Skeletal muscle tissue (tissue), 3 donors: ENCODE measurements at regions not wholly inside any gene's neighbourhood (a gene's known extent, or its start where the extent isn't known, plus 50 kb on each side); places are given as distances from the start of the nearest gene placed in this dataset.

ENCODE experiments used
- H3K27ac ChIP-seq: one replicate; pipeline ENCODE4 v1.7.0; 2013; ENCODE audit warnings: mild to moderate bottlenecking, low read depth, low read length, inconsistent platforms
- H3K27me3 ChIP-seq, 3 donors: one replicate each; pipeline ENCODE4 v1.7.0; 2013; ENCODE audit warnings: low read length in 3 of 3; ENCODE audit not compliant: control insufficient read depth in 3 of 3, insufficient read depth in 3 of 3
- H3K36me3 ChIP-seq, 3 donors: one replicate each; pipeline ENCODE4 v1.7.0; 2013; ENCODE audit warnings: low read length in 3 of 3; ENCODE audit not compliant: control insufficient read depth in 3 of 3, insufficient read depth in 3 of 3
- H3K4me1 ChIP-seq, 3 donors: one replicate each; pipeline ENCODE4 v1.7.0; 2013; ENCODE audit warnings: low read length in 3 of 3, mild to moderate bottlenecking in 3 of 3; ENCODE audit not compliant: control insufficient read depth in 3 of 3, insufficient read depth in 3 of 3
- H3K4me3 ChIP-seq, 3 donors: one replicate each; pipeline ENCODE4 v1.7.0; 2013; ENCODE audit warnings: low read length in 3 of 3
- H3K9ac ChIP-seq, 3 donors: one replicate each; pipeline ENCODE4 v1.7.0; 2013; ENCODE audit warnings: low read length in 3 of 3, mild to moderate bottlenecking in 3 of 3, moderate library complexity in 2 of 3, low read depth in 1 of 3
- H3K9me3 ChIP-seq, 3 donors: one replicate each; pipeline ENCODE4 v1.7.0; 2013; ENCODE audit warnings: low read length in 3 of 3; ENCODE audit not compliant: control insufficient read depth in 3 of 3
- donor health status: Osteomylitis.

- Histone ChIP-seq H3K27ac (no peak overlapping the region), H3K9me3 (no peaks in the 10 kb centered on the region), H3K4me3 (no peak overlapping the region), H3K9ac (no peak overlapping the region), H3K4me1 (peaks cover 16 to 27% (median 18%) of the 10 kb centered on the region in 3 donors), H3K27me3 (peaks cover 0 to 2% (median 0%) of the 10 kb centered on the region in 3 donors), H3K36me3 (no peaks in the 10 kb centered on the region)
Observed at GRCh38 chr7:41889040-41889439, 186.2 kb upstream of the INHBA start.

- Histone ChIP-seq H3K27ac (no peak overlapping the region), H3K4me1 (peaks cover 16 to 27% (median 18%) of the 10 kb centered on the region in 3 donors), H3K9ac (no peak overlapping the region), H3K4me3 (no peak overlapping the region), H3K27me3 (peaks cover 0 to 2% (median 0%) of the 10 kb centered on the region in 3 donors), H3K9me3 (no peaks in the 10 kb centered on the region), H3K36me3 (no peaks in the 10 kb centered on the region)
Observed at GRCh38 chr7:41887416-41887815, 184.5 kb upstream of the INHBA start.

GRCh38 chr7:41886901-41887311 is 184.0 kb upstream of the INHBA start:
- H3K27me3 ChIP-seq: peaks cover 0 to 2% (median 0%) of the 10 kb centered on the region in 3 donors
- no peak overlapping the region for H3K27ac ChIP-seq
- H3K4me3 ChIP-seq: no peak overlapping the region
- no peak overlapping the region for H3K9ac ChIP-seq
- no peaks in the 10 kb centered on the region for H3K9me3 ChIP-seq
- peaks cover 14 to 27% (median 18%) of the 10 kb centered on the region in 3 donors for H3K4me1 ChIP-seq
- no peaks in the 10 kb centered on the region for H3K36me3 ChIP-seq

- Histone ChIP-seq H3K27me3 (peaks cover 0 to 2% (median 0%) of the 10 kb centered on the region in 3 donors), H3K36me3 (no peaks in the 10 kb centered on the region), H3K9me3 (no peaks in the 10 kb centered on the region), H3K9ac (no peak overlapping the region), H3K4me1 (peaks cover 11 to 24% (median 16%) of the 10 kb centered on the region in 3 donors), H3K4me3 (no peak overlapping the region), H3K27ac (no peak overlapping the region)
Observed at GRCh38 chr7:41886262-41886900, 183.5 kb upstream of the INHBA start.

- no peaks in the 10 kb centered on the region for H3K36me3 ChIP-seq
- no peaks in the 10 kb centered on the region for H3K9me3 ChIP-seq
- H3K4me1 ChIP-seq: peaks cover 7 to 21% (median 12%) of the 10 kb centered on the region in 3 donors
- no peak overlapping the region for H3K4me3 ChIP-seq
- no peak overlapping the region for H3K27ac ChIP-seq
- H3K27me3 ChIP-seq: peaks cover 0 to 2% (median 0%) of the 10 kb centered on the region in 3 donors
- no peak overlapping the region for H3K9ac ChIP-seq
Observed at GRCh38 chr7:41885748-41886147, 182.9 kb upstream of the INHBA start.

GRCh38 chr7:41885078-41885477 is 182.2 kb upstream of the INHBA start:
- no peaks in the 10 kb centered on the region for H3K36me3 ChIP-seq
- H3K27me3 ChIP-seq: peaks cover 0 to 2% (median 0%) of the 10 kb centered on the region in 3 donors
- no peak overlapping the region for H3K27ac ChIP-seq
- no peaks in the 10 kb centered on the region for H3K9me3 ChIP-seq
- no peak overlapping the region for H3K4me3 ChIP-seq
- no peak overlapping the region for H3K9ac ChIP-seq
- peaks cover 6 to 21% (median 12%) of the 10 kb centered on the region in 3 donors for H3K4me1 ChIP-seq

- peaks cover 6 to 21% (median 12%) of the 10 kb centered on the region in 3 donors for H3K4me1 ChIP-seq
- no peaks in the 10 kb centered on the region for H3K27me3 ChIP-seq
- H3K9ac ChIP-seq: no peak overlapping the region
- no peak overlapping the region for H3K4me3 ChIP-seq
- no peaks in the 10 kb centered on the region for H3K9me3 ChIP-seq
- H3K27ac ChIP-seq: no peak overlapping the region
- H3K36me3 ChIP-seq: no peaks in the 10 kb centered on the region
Observed at GRCh38 chr7:41882745-41883420, 180.0 kb upstream of the INHBA start.

GRCh38 chr7:41882256-41882655 is 179.4 kb upstream of the INHBA start:
- Histone ChIP-seq H3K4me3 (no peak overlapping the region), H3K9ac (no peak overlapping the region), H3K9me3 (no peaks in the 10 kb centered on the region), H3K27ac (no peak overlapping the region), H3K36me3 (no peaks in the 10 kb centered on the region), H3K4me1 (peaks cover 6 to 19% (median 11%) of the 10 kb centered on the region in 3 donors), H3K27me3 (no peaks in the 10 kb centered on the region)

- Histone ChIP-seq H3K4me3 (no peak overlapping the region), H3K27ac (no peak overlapping the region), H3K9me3 (no peaks in the 10 kb centered on the region), H3K27me3 (no peaks in the 10 kb centered on the region), H3K4me1 (peaks cover 0 to 12% (median 6%) of the 10 kb centered on the region in 3 donors), H3K36me3 (no peaks in the 10 kb centered on the region), H3K9ac (no peak overlapping the region)
Observed at GRCh38 chr7:41881331-41882130, 178.6 kb upstream of the INHBA start.

- Histone ChIP-seq H3K9me3 (no peaks in the 10 kb centered on the region), H3K9ac (no peak overlapping the region), H3K27me3 (no peaks in the 10 kb centered on the region), H3K36me3 (no peaks in the 10 kb centered on the region), H3K4me3 (no peak overlapping the region), H3K4me1 (no peaks in the 10 kb centered on the region), H3K27ac (no peak overlapping the region)
Observed at GRCh38 chr7:41880107-41880506, 177.2 kb upstream of the INHBA start.
